Fibroblast of mammary gland (primary cell): ENCODE measurements at regions not wholly inside any gene's neighbourhood (a gene's known extent, or its start where the extent isn't known, plus 50 kb on each side); places are given as distances from the start of the nearest gene placed in this dataset.

Experiments used
- DNase-seq: peaks from one replicate; pipeline ENCODE4 v3.0.0-alpha.2; 2010; ENCODE audit warnings: low read depth
- H3K4me3 ChIP-seq: 2 replicates; pipeline ENCODE4 v1.5.1; 2011; ENCODE audit warnings: low read depth, mild to moderate bottlenecking, low read length, moderate library complexity; ENCODE audit not compliant: control insufficient read depth
- TF ChIP-seq, protein P1 (sequence below): conservative IDR thresholded peaks from 2 replicates; pipeline ENCODE4 v1.5.1; 2011; ENCODE audit warnings: low read depth, low read length, inconsistent platforms; ENCODE audit not compliant: control insufficient read depth, insufficient read depth

DNA sequence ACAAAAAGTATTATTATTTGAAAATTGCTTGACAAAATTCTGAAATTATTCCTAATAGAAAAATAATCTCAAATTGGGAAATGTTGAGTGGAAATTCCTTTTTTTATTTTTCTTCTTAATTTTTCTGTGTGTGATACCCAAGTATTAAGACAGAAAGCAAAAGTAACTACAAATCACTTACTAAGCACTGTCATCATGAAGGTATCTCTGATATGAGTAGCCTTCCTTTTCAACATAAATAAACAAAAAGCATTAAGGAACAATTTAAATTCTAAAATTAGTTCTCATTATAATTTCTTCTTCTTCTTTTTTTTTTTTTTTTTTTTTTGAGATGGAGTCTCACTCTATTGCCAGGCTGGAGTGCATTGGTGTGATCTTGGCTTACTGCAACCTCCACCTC lies 174.2 kb upstream of the RBMS1 start:
- TF ChIP-seq, protein P1, sequence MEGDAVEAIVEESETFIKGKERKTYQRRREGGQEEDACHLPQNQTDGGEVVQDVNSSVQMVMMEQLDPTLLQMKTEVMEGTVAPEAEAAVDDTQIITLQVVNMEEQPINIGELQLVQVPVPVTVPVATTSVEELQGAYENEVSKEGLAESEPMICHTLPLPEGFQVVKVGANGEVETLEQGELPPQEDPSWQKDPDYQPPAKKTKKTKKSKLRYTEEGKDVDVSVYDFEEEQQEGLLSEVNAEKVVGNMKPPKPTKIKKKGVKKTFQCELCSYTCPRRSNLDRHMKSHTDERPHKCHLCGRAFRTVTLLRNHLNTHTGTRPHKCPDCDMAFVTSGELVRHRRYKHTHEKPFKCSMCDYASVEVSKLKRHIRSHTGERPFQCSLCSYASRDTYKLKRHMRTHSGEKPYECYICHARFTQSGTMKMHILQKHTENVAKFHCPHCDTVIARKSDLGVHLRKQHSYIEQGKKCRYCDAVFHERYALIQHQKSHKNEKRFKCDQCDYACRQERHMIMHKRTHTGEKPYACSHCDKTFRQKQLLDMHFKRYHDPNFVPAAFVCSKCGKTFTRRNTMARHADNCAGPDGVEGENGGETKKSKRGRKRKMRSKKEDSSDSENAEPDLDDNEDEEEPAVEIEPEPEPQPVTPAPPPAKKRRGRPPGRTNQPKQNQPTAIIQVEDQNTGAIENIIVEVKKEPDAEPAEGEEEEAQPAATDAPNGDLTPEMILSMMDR, result no peak
- DNase-seq, result no peak
- H3K4me3 ChIP-seq, result no peak overlapping the region

DNA sequence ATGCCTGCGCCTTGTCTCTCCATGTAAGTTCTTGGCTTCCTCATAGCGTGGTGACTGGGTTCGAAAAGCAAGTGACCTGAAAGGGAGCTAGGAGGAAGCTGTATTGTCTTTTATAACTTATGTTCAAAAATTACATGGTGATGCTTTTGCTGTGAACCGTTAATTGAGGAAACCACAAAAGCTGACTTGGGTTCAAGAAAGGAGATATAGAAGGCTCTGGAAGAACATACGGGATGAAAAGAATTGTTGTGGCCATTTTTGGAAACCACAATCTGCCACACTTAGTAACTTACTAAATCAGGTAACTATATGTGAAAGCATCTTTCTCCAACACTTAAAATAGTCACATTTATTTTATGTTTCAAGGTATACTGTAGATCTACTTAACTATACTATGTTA lies 177.0 kb upstream of the RBMS1 start:
- H3K4me3 ChIP-seq, result no peak overlapping the region
- DNase-seq, result no peak
- TF ChIP-seq, protein P1, result no peak

DNA sequence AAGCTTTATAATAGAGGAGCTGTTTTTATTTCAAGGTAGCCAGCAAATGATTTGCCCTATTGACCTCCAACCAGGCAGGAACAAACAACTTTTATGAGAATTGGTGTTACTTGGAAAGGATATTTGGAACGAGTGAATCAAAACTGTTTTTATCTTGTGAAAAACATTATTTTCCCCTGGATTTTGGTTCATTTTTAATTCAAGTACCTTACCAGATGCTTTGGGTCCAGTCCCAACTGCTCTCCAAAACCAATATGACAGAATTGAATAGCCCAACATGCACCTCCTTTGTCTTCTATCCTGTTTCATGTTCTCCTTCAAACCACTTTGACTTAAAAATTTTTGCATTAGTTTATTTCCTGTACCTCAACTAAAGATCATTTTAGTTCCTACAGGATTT lies 178.6 kb upstream of the RBMS1 start:
- DNase-seq, result no peak
- H3K4me3 ChIP-seq, result no peak overlapping the region
- TF ChIP-seq, protein P1, result no peak

DNA sequence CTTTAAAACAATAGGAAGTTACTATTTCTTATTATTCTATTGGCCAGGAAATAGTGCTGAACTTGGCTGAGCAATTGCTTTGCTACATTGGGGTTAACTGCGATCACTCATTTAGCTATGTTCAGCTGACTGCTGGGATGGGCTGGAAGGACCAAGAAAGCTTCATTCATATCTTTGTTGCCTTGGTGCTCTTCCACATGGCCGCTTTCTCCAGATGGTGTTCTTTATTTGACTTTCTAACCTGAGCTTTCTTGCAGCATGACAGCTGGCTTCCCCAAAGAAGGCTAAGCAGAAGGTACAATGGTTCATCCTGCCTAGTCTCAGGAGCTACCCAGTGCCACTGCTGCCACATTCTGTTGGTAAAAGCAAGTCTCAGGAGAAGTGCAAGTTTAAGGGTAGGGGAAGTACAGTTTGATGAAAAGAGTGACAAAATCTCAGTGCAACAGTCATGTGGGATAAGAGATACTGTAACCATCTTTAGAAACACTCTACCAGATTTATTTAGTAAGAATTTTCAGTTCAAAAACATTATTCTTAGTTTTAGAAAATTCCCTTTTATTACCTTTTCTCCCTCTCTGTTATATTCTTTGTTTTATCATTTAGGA lies 180.6 kb upstream of the RBMS1 start:
- no peak overlapping the region for H3K4me3 ChIP-seq
- TF ChIP-seq, protein P1, result no peak
- no peak for DNase-seq

DNA sequence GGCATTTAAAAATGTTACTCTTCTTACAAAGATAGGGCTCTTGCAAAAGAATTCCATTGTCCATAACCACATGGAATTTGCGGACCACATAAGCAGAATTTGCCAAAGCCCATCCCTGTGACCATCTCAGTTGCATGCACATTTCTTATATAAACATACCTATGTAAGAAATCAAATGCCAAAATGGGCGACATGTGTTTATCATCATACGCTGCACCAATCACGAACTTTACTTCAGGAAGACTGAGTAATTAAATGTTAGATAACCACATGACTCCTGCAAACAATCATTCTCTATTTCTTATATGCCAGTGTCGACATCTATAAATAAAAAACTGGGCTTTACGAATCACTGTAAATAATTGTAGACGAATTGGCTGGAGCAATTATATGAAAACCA lies 186.1 kb upstream of the RBMS1 start:
- DNase-seq, result no peak
- TF ChIP-seq, protein P1, result no peak
- no peak overlapping the region for H3K4me3 ChIP-seq

DNA sequence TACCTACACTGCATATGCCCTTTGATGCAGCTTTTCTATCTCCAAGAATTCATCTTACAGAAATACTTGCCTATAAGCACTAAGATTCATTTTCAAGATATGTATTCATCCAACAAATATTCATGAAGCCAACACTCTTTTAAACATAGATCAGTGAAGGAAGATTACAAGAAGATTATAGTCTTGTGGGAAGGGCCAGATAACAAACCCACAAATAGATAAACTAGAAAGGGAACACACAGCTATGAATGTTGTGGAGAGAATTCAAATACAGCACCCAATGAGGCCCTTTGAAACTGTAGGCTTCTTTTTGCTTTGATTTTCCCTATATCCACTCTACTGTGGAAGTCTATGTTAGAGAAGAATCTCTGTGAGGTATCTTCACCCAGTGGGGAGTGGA lies 186.7 kb upstream of the RBMS1 start:
- no peak overlapping the region for H3K4me3 ChIP-seq
- TF ChIP-seq, protein P1, result no peak
- DNase-seq, result no peak

DNA sequence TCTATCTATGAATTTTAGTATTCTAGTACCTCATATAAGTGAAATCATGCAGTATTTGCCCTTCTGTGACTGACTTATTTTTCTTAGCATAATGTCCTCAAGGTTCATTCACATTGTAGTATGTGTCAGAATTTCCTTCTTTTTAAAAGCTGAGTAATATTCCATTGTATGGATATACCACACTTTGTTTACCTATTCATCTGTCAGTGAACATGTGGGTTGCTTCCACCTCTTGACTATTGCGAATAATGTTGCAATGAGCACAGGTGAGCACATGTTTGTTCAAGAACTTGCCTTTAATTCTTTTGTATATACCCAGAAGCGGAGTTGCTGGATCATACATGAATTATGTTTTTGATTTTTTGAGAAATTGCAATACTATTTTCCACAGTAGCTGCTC lies 187.4 kb upstream of the RBMS1 start:
- DNase-seq, result no peak
- TF ChIP-seq, protein P1, result no peak
- no peak overlapping the region for H3K4me3 ChIP-seq
